ENCODE measurements at regions not wholly inside any gene's neighbourhood (a gene's known extent, or its start where the extent isn't known, plus 50 kb on each side); places are given as distances from the start of the nearest gene placed in this dataset.

GRCh38 chr16:79697562-79698112 is 97.1 kb upstream of the MAF start:
- no peaks in the 10 kb centered on the region; the same call in 1 of the 2 replicates for H3K27me3 Mint-ChIP-seq (ENCODE audit: low read depth)
- no peak overlapping the region for H3K27ac Mint-ChIP-seq
- no peak for TF ChIP-seq TP53 (CRISPR knock-in tag; IDR thresholded peaks at IDR 0.05)
- no peak for TF ChIP-seq CREB1 (CRISPR knock-in tag; IDR thresholded peaks at IDR 0.05)
- no peak for TF ChIP-seq CBFB (CRISPR knock-in tag; IDR thresholded peaks at IDR 0.05; ENCODE audit: low read depth)
- no peak for TF ChIP-seq SP1 (CRISPR knock-in tag; conservative IDR thresholded peaks at IDR 0.05)
- no peak for TF ChIP-seq ZNF317 (CRISPR knock-in tag; IDR thresholded peaks at IDR 0.05; ENCODE audit: borderline replicate concordance, low read depth)
- TF ChIP-seq ATF6 (CRISPR knock-in tag; IDR thresholded peaks at IDR 0.05) = no peak
- TF ChIP-seq ATF3 (CRISPR knock-in tag; conservative IDR thresholded peaks at IDR 0.05) = no peak
- no peak for TF ChIP-seq ETV6 (CRISPR knock-in tag; IDR thresholded peaks at IDR 0.05)
- TF ChIP-seq ZNF425 (CRISPR knock-in tag; conservative IDR thresholded peaks at IDR 0.05) = no peak
- POLR2A ChIA-PET = no interaction called here
- no peak overlapping the region for H3K4me3 Mint-ChIP-seq
- no peak for ATAC-seq
- no peak for DNase-seq (ENCODE audit: low spot score)
- no peaks in the 10 kb centered on the region for H3K4me1 Mint-ChIP-seq
- peaks cover 5% of the 10 kb centered on the region; the same call in 1 of the 2 replicates for H3K36me3 Mint-ChIP-seq
- CTCF ChIA-PET = no interaction called here
- H3K9me3 Mint-ChIP-seq = peaks cover 22% of the 10 kb centered on the region

GRCh38 chr16:79691007-79691406 is 90.5 kb upstream of the MAF start:
- Mint-ChIP-seq H3K4me1 (peaks cover 5% of the 10 kb centered on the region), H3K36me3 (peaks cover 5% of the 10 kb centered on the region; the same call in 1 of the 2 replicates), H3K27ac (no peak overlapping the region), H3K4me3 (no peak overlapping the region), H3K9me3 (peaks cover 27% of the 10 kb centered on the region), H3K27me3 (ENCODE audit: low read depth) (no peaks in the 10 kb centered on the region)
- no peak for DNase-seq (ENCODE audit: low spot score)
- CTCF ChIA-PET = no interaction called here
- POLR2A ChIA-PET = no interaction called here
- TF ChIP-seq TCF7 (CRISPR knock-in tag; IDR thresholded peaks at IDR 0.05; ENCODE audit: low read depth) (no peak), IRF2 (CRISPR knock-in tag; IDR thresholded peaks at IDR 0.05; ENCODE audit: borderline replicate concordance, low read depth) (no peak), IRF1 (CRISPR knock-in tag; IDR thresholded peaks at IDR 0.05) (no peak), ZNF138 (CRISPR knock-in tag; conservative IDR thresholded peaks at IDR 0.05) (no peak), E2F1 (CRISPR knock-in tag; IDR thresholded peaks at IDR 0.05) (no peak), SMAD3 (CRISPR knock-in tag; IDR thresholded peaks at IDR 0.05; ENCODE audit: borderline replicate concordance) (no peak), ZNF263 (CRISPR knock-in tag; IDR thresholded peaks at IDR 0.05; ENCODE audit: low read depth) (no peak), FOXP1 (CRISPR knock-in tag; IDR thresholded peaks at IDR 0.05; ENCODE audit: borderline replicate concordance) (no peak), NR3C1 (CRISPR knock-in tag; conservative IDR thresholded peaks at IDR 0.05; ENCODE audit: low read depth) (no peak), CTCF (IDR thresholded peaks at IDR 0.05) (no peak), USF1 (CRISPR knock-in tag; IDR thresholded peaks at IDR 0.05) (no peak), GABPB1 (CRISPR knock-in tag; IDR thresholded peaks at IDR 0.05) (no peak), ZBTB21 (CRISPR knock-in tag; IDR thresholded peaks at IDR 0.05; ENCODE audit: borderline replicate concordance) (no peak), SMAD4 (CRISPR knock-in tag; IDR thresholded peaks at IDR 0.05) (no peak), ZNF121 (CRISPR knock-in tag; IDR thresholded peaks at IDR 0.05) (no peak)
- ATAC-seq = no peak

Measured in WTC11 (cell line).